OCI-LY1 (cell line): ENCODE measurements at regions not wholly inside any gene's neighbourhood (a gene's known extent, or its start where the extent isn't known, plus 50 kb on each side); places are given as distances from the start of the nearest gene placed in this dataset.
"Not testable (repeated sequence)": the region's sequence is repeated elsewhere in the genome, so short reads cannot be mapped to it uniquely, and the experiment has no call there.

ENCODE experiments used
- H2AFZ ChIP-seq: fragments of 200-600 bp; sonication (generic), shearing (Covaris generic); 2 replicates; pipeline ENCODE4 v1.6.0; 2014; ENCODE audit warnings: antibody characterized with exemption, mild to moderate bottlenecking, low read length
- H3F3A ChIP-seq: fragments of 200-600 bp; sonication (generic), shearing (Covaris generic); 2 replicates; pipeline ENCODE4 v1.6.0; 2014; ENCODE audit warnings: mild to moderate bottlenecking, antibody characterized with exemption, low read length, moderate library complexity; ENCODE audit not compliant: insufficient read depth
- H3K27ac ChIP-seq: fragments of 200-600 bp; sonication (generic); 2 replicates; pipeline ENCODE4 v1.5.1; 2014; ENCODE audit warnings: low read length, mixed run types, mild to moderate bottlenecking, low read depth; ENCODE audit not compliant: poor library complexity, severe bottlenecking
- H3K27me3 ChIP-seq: fragments of 200-600 bp; sonication (generic); 2 replicates; pipeline ENCODE4 v1.6.0; 2014; ENCODE audit warnings: antibody characterized with exemption, mild to moderate bottlenecking, low read length, moderate library complexity; ENCODE audit not compliant: insufficient read depth
- H3K36me3 ChIP-seq: fragments of 200-600 bp; sonication (generic); 2 replicates; pipeline ENCODE4 v1.6.1; 2014; ENCODE audit warnings: mild to moderate bottlenecking, antibody characterized with exemption, low read length, moderate library complexity, mixed read lengths; ENCODE audit not compliant: insufficient read depth
- H3K4me1 ChIP-seq: fragments of 200-600 bp; sonication (generic); 2 replicates; pipeline ENCODE4 v1.5.1; 2014; ENCODE audit warnings: mild to moderate bottlenecking, low read length, moderate library complexity; ENCODE audit not compliant: insufficient read depth, severe bottlenecking
- H3K4me2 ChIP-seq: fragments of 200-600 bp; sonication (generic), shearing (Covaris generic); 2 replicates; pipeline ENCODE4 v1.6.1; 2014; ENCODE audit warnings: low read length
- H3K4me3 ChIP-seq: fragments of 200-600 bp; sonication (generic); 2 replicates; pipeline ENCODE4 v1.5.1; 2014; ENCODE audit warnings: low read length, low read depth, mild to moderate bottlenecking, mixed read lengths; ENCODE audit not compliant: poor library complexity, severe bottlenecking
- H3K79me2 ChIP-seq: fragments of 200-600 bp; shearing (Covaris generic); 2 replicates; pipeline ENCODE4 v1.6.1; 2016; ENCODE audit warnings: mixed run types, low read length, mixed read lengths; ENCODE audit not compliant: insufficient read depth
- H3K9ac ChIP-seq: fragments of 200-600 bp; sonication (generic), shearing (Covaris generic); 2 replicates; pipeline ENCODE4 v1.6.1; 2014; ENCODE audit warnings: mild to moderate bottlenecking, low read length, mixed read lengths
- H3K9me2 ChIP-seq: fragments of 200-600 bp; sonication (generic), shearing (Covaris generic); 2 replicates; pipeline ENCODE4 v1.6.1; 2014; ENCODE audit warnings: low read depth, mild to moderate bottlenecking, low read length, mixed read lengths
- H3K9me3 ChIP-seq: fragments of 200-600 bp; shearing (Covaris generic); 2 replicates; pipeline ENCODE4 v1.6.1; 2014; ENCODE audit warnings: low read length, mixed read lengths
- H4K20me1 ChIP-seq: fragments of 200-600 bp; sonication (generic), shearing (Covaris generic); 2 replicates; pipeline ENCODE4 v1.6.0; 2016; ENCODE audit warnings: mild to moderate bottlenecking, low read length; ENCODE audit not compliant: insufficient read depth
- EZH2 ChIP-seq: fragments of 200-600 bp; sonication (generic), shearing (Covaris generic); IDR thresholded peaks from 2 replicates; pipeline ENCODE4 v1.8.0; 2017; ENCODE audit warnings: borderline replicate concordance, mixed run types, mild to moderate bottlenecking, antibody characterized with exemption, low read length, moderate library complexity, mixed read lengths
- TF ChIP-seq, protein P1 (sequence below): fragments of 200-600 bp; sonication (generic), shearing (Covaris generic); IDR thresholded peaks from 2 replicates; pipeline ENCODE4 v1.5.1; 2017; ENCODE audit warnings: mild to moderate bottlenecking, antibody characterized with exemption, low read length, moderate library complexity, mixed read lengths

DNA sequence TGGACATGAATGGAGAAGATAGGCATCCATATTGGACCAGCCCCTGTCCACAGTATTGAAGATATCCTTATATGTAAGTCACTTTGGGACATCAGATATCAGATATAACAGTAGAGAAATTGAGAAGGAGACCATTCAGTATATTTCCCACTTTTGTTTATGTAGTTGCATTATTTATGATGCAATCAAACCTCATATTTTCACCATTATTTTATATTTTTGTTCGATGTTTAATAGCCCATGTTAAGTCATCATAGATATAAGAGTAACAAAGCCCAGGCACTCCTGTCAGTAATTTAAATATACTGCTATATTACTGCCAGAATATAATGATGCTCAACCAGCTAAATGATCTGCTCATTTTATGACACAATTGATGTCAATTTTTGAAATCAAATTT, 744.5 kb upstream of the EPHA7 start:
- no peak overlapping the region for H3K9ac ChIP-seq
- H3K4me2 ChIP-seq, result no peak overlapping the region
- H3K9me2 ChIP-seq, result no peaks in the 10 kb centered on the region
- no peak overlapping the region for H3K27ac ChIP-seq
- H3K79me2 ChIP-seq, result no peaks in the 10 kb centered on the region
- H3K36me3 ChIP-seq, result no peaks in the 10 kb centered on the region
- no peaks in the 10 kb centered on the region for H3F3A ChIP-seq
- H3K9me3 ChIP-seq, result no peaks in the 10 kb centered on the region
- no peaks in the 10 kb centered on the region for H4K20me1 ChIP-seq
- no peaks in the 10 kb centered on the region for H3K27me3 ChIP-seq
- no peak for TF ChIP-seq EZH2
- no peak overlapping the region for H2AFZ ChIP-seq
- no peak overlapping the region for H3K4me3 ChIP-seq
- H3K4me1 ChIP-seq, result no peaks in the 10 kb centered on the region

DNA sequence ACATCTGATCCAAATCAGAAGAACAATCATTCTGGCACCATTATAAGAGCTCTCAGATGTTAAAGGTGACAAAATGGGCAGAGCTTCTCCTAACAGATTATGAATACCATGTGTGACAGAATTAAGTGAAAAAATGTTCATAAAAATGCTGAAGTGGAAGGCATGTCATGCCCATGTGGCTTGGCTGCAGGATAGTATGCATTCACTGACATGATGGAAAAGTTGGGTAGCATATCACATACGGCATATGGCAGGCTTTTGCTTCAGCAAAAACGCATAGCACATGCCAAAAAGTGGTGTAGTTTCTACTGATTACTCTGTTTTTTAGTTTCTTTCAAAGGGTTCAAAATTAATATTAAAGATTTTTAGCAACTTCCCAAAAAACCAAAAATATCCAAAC, 731.5 kb upstream of the EPHA7 start:
- Histone ChIP-seq H3K79me2 (no peaks in the 10 kb centered on the region), H3K4me2 (no peak overlapping the region)

DNA sequence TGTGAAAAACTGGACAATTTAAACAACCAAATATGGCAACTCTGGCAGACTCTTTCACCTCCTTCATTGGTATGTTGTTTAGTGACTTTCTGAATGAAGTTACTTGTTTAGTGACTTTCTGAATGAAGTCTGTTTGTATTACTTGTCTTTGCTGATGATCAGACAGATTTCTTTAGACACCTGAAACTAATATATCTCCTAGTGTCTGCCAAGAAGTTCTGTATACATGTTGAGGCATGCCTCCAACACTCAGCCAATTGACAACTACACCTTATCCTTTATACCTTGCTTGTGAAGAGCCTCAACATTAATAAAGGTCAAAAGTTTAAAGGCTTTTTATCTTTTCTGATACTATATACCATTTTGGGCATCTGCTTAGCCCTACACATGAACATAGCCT, 725.4 kb upstream of the EPHA7 start:
- H3K4me3 ChIP-seq, result no peak overlapping the region
- H4K20me1 ChIP-seq, result no peaks in the 10 kb centered on the region
- no peaks in the 10 kb centered on the region for H3F3A ChIP-seq
- H2AFZ ChIP-seq, result no peak overlapping the region
- no peaks in the 10 kb centered on the region for H3K9me3 ChIP-seq
- no peaks in the 10 kb centered on the region for H3K27me3 ChIP-seq
- no peaks in the 10 kb centered on the region for H3K4me1 ChIP-seq
- H3K4me2 ChIP-seq, result no peak overlapping the region
- H3K27ac ChIP-seq, result no peak overlapping the region
- H3K36me3 ChIP-seq, result no peaks in the 10 kb centered on the region
- no peak for TF ChIP-seq EZH2
- TF ChIP-seq, protein P1, sequence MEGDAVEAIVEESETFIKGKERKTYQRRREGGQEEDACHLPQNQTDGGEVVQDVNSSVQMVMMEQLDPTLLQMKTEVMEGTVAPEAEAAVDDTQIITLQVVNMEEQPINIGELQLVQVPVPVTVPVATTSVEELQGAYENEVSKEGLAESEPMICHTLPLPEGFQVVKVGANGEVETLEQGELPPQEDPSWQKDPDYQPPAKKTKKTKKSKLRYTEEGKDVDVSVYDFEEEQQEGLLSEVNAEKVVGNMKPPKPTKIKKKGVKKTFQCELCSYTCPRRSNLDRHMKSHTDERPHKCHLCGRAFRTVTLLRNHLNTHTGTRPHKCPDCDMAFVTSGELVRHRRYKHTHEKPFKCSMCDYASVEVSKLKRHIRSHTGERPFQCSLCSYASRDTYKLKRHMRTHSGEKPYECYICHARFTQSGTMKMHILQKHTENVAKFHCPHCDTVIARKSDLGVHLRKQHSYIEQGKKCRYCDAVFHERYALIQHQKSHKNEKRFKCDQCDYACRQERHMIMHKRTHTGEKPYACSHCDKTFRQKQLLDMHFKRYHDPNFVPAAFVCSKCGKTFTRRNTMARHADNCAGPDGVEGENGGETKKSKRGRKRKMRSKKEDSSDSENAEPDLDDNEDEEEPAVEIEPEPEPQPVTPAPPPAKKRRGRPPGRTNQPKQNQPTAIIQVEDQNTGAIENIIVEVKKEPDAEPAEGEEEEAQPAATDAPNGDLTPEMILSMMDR, result no peak
- no peak overlapping the region for H3K9ac ChIP-seq
- no peaks in the 10 kb centered on the region for H3K79me2 ChIP-seq
- no peaks in the 10 kb centered on the region for H3K9me2 ChIP-seq

More for the DNA sequence above, 731.5 kb upstream of the EPHA7 start:
- Histone ChIP-seq H3K36me3 (no peaks in the 10 kb centered on the region), H3K9me2 (no peaks in the 10 kb centered on the region), H3K4me3 (no peak overlapping the region), H2AFZ (no peak overlapping the region), H3K4me1 (no peaks in the 10 kb centered on the region), H3K9ac (no peak overlapping the region), H3K9me3 (no peaks in the 10 kb centered on the region), H3K27me3 (no peaks in the 10 kb centered on the region), H3F3A (no peaks in the 10 kb centered on the region), H4K20me1 (no peaks in the 10 kb centered on the region), H3K27ac (no peak overlapping the region)
- TF ChIP-seq, protein P1, result no peak
- TF ChIP-seq EZH2, result no peak

DNA sequence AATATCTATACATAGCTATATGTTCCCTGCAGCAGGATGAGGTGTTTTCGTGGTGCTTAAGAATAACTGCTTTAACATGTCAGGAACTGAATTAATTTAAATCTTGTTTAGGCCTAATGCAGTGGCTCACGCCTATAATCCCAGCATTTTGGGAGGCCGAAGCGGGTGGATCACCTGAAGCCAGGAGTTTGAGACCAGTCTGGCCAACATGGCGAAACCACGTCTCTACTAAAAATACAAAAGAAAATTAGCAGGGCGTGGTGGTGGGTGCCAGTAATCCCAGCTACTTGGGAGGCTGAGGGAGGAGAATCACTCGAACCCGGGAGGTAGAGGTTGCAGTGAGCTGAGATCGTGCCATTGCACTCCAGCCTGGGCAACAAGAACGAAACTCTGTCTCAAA, 717.8 kb upstream of the EPHA7 start:
- H4K20me1 ChIP-seq, H3K9ac ChIP-seq, H3K27ac ChIP-seq, H3K4me3 ChIP-seq, H3K9me3 ChIP-seq, H3K79me2 ChIP-seq, H3K4me2 ChIP-seq, H3K4me1 ChIP-seq, H3F3A ChIP-seq, H2AFZ ChIP-seq, H3K36me3 ChIP-seq, H3K27me3 ChIP-seq, H3K9me2 ChIP-seq: not testable (repeated sequence)
